Activated CD4-positive, alpha-beta T cell treated with anti-CD3 and anti-CD28 coated beads, Interleukin-2, Interleukin-6, amounts not matched to agents 100 ng/mL and 50 ng/mL, durations not matched to agents 16 hours and 8 hours (primary cell): ENCODE measurements at regions not wholly inside any gene's neighbourhood (a gene's known extent, or its start where the extent isn't known, plus 50 kb on each side); places are given as distances from the start of the nearest gene placed in this dataset.
"Not testable (repeated sequence)": the region's sequence is repeated elsewhere in the genome, so short reads cannot be mapped to it uniquely, and the experiment has no call there.

Source experiments
- DNase-seq: peaks from one replicate; pipeline ENCODE4 v3.0.0-alpha.2; 2020

DNA sequence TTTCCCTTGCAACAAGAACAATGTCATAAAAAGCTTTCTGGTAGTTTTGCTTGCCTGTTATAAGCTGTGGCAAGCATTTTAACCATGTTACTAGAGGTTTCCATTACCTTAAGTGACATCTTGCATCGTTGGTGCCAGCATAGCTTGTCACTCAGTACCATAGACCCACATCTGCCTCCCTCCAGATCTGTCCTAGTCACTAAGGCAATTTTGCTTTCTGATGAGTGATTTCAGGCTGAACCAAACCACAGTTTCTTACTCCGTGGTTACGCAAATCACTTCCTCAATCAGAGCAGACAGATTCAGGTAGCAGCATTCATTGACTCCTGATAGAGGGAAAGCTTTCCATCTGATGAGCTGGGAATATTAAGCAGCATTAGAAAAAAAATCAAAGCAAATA, 1057.5 kb upstream of the FAM98A start:
- DNase-seq: no peak

- no peak for DNase-seq
Observed at GRCh38 chr2:34652636-34653035, 1053.5 kb upstream of the FAM98A start.

- DNase-seq: no peak
Observed at GRCh38 chr2:34646901-34647300, 1047.8 kb upstream of the FAM98A start.

- DNase-seq: no peak
Observed at GRCh38 chr2:34632327-34632726, 1033.2 kb upstream of the FAM98A start.

DNA sequence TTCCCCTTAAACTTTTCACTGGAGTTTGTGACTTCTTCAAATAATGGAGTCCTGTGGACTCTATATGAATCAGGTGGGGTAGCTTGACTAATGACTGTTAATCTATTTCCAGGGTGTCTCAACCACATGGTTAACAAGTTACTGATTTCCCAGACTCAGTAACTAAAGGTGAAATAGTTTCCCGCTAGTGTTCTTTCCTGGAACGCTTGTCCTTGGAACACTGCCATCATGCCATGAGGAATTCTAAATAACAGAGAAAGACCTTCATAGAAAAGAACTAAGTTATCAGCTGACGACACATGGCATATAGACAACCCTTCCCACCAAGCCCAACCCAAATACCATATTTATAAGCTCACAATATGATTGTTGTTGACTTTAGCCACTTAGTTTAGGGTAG, 1027.9 kb upstream of the FAM98A start:
- no peak for DNase-seq

- DNase-seq: no peak
Observed at GRCh38 chr2:34604164-34604563, 1005.1 kb upstream of the FAM98A start.

- DNase-seq: no peak
Observed at GRCh38 chr2:34602262-34602661, 1003.2 kb upstream of the FAM98A start.

- no peak for DNase-seq
Observed at GRCh38 chr2:34601561-34601960, 1002.5 kb upstream of the FAM98A start.

DNA sequence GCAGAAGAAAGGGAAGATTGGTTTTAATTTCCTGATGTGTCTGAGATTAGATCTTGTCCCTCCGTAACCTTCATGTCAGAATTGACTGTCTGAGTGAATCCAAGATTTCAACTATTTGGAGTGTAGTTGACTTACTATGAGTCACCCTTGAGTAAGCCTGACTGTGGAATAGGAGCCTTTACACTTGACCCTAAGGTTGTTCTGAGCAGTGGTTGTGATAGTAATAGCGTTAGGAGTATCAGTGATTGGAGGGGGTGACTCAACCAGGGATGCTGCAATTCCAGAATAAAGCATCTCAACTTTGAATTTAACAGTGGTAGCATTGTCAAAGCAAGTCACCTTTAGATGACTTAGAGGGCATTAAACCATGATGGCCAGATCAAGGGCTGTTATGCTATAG, 979.5 kb upstream of the FAM98A start:
- DNase-seq: no peak

DNA sequence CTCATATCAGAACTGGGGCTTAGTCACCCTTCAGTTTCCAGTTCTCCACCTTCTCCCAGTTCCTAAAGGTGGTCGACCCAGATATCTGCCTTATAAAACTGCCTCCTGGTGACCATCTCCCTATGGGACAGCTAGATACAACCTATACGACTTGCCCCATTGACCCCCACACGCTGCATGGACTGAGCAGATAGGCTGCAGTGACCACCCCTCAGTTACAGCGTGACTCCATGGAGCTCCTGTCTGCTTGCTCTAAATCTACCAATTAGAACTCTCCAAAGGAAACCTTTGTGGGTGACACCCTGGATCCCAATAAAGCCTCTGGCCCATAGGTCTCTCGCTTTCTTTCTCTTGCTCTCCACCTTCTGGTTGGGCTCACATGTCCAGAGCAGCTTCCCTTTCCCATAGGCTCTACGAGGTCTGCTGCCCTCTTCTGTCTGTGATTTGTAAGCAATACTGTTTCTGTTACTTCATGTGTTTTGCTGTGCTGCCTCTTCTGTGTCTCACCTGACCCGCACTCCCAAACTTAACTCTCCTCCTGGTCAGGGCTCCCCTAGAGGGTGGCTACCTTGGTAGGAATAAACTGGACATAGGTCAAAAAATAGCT, 971.3 kb upstream of the FAM98A start:
- no peak for DNase-seq

DNA sequence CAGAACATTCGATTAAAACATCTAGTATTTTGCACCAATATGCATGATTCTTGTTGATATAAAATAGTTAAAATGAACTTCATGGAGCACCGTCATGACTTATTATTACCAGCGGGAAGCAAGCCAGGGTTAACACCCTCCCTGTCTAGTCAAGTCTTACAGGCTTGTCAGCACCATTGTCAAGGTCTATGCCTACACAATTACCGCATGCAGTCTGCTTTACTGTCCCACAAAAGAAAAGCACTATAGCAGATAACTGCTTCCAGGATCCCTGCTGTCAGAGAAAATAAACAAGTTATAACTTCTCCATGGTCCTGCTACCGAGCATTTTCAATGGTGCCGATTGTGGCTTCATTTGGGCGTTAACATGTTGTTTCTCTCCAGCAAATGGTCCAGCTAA, 968.0 kb upstream of the FAM98A start:
- no peak for DNase-seq

DNA sequence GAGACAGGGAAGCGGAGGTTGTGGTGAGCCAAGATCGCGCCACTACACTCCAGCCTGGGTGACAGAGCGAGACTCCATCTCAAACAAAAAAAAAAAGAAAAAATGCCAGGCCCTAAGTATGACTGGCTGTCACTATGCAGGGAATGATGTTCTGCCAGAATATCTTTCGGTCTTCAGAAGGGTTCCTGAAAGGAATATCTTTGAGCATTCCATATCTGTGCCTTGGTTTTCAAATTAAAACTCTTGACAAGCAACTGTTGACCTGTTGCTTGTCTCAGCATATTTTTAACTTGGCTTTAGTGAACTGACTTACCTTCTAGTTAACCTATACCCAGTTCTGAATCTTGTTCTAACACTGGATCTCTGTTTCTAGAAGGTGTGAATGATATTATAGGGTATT, 953.2 kb upstream of the FAM98A start:
- DNase-seq: no peak

DNA sequence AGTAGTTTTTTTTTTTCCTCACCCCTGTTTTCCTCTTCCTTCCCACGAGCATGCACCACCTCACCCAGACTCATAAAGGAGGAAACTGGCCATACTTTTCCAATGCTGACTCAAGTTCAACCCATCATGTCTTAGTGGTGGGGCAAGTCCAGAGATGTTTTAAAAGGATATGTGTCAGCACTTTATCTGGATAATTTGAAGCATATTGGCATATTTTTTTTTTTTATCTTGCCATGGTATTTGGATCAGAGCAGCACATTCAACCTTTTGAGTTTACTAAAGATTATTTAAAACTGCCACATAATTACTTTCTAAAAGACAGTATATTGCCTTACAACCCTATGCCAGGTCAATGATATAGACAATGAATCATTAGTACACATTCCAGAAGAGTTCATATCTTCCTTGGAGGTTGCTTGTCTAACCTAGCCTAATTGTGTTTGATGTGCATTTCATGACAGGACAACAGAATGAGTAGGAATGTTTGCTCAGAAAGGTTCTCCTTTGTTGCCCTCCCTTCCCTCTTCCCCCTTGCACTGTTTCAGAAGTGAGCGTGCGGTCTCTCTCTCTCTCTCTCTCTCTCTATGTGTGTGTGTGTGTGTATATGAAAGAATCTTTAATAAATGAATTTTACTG, 950.7 kb upstream of the FAM98A start:
- no peak for DNase-seq

DNA sequence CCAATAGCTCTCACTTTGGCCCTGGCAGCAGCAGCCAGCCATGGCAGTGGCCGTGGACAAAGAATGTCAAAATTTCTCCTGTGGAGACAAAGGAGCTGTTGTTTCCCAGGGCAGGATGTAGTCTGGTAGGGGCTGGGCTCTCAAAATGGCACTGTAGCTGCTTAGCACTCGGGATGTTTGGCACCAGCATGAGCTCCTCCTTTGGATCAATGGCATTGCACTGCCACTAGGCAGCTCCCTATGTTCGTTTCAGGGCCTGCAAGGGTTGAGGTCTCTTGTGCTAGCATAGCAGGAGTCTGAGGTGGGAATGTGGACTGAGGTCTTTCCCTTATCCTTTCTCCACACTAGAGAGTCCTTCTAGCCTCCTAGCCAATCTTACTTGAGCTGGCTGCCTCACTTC, 948.8 kb upstream of the FAM98A start:
- no peak for DNase-seq

DNA sequence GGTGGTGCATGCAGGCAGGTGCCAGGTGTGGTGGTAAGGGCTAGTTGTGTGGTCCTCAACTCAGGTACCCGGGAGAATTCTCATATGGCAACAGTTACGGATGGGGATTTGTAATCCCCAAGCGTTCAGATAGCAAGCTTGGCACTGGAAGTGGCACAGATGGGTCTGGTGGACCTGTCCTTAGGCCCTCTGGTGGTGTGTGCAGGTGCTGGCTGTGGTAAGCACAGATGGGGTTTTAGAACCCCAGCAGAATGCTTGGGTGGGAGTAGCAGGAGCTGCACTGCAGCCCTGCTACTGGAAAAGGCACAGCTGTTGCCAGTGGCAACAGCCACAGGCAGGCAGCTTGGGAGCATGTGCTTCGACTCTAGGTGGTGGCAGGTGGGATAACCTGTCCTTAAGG, 948.2 kb upstream of the FAM98A start:
- no peak for DNase-seq

- no peak for DNase-seq
Observed at GRCh38 chr2:34545486-34546136, 946.5 kb upstream of the FAM98A start.

DNA sequence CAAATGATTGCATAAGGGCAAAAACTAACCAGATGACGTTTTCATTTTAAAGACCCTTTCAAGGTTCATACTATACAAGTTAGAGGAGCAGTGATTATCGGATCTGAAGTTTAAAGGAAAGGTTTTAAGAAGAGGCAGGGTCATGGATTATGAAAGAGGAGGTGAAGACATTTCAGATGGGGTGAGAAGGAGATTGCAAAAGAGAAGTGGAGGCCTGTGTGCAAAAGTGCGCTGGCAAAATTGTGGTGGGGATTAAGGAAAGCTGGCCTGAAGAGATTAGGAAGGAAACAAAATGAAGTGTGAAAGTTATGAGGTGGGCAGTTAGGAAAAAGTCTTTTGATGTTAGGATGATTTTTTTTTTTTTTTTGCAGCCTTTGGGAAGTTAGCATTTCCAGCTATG, 935.7 kb upstream of the FAM98A start:
- no peak for DNase-seq

GRCh38 chr2:34534341-34534740, 935.2 kb upstream of the FAM98A start:
- DNase-seq: no peak

- DNase-seq: no peak
Observed at GRCh38 chr2:34533585-34534183, 934.6 kb upstream of the FAM98A start.

DNA sequence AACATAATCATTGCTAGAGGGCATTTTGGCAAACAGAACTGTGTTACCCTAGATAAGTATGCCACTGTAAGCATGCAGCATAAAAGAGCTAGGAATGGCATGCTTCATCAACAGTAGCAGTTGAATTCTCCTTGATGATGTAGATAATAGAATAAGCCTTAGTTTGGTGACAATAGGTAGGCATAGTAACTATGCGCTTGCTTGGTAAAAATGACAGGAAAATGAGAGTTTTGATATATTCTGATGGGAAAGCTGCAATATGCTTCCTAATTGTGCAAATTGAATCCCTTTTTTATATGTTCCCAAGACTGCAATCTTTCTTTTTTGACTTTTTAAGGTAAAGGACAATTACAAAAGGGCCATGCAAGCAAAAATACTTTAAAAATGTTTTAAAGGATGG, 930.9 kb upstream of the FAM98A start:
- no peak for DNase-seq

GRCh38 chr2:34523958-34524514, 924.9 kb upstream of the FAM98A start:
- no peak for DNase-seq

DNA sequence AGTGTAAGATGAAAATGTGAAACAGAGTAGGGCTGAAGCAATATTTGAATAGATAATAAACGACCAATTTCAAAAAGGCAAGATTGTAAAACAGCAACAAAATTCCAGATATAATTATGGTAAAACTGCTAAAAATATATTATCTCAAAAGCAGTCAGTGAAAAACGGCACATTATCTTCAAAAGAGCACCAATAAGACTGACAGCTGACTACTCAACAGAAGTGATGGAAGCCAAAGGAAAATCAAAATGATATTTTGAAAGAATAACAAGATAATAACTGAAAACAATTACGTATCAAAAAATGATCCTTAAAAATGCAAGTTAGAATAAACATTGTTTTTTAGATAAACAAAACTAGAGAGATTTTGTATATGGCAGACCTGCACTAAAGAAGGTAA, 920.6 kb upstream of the FAM98A start:
- no peak for DNase-seq

DNA sequence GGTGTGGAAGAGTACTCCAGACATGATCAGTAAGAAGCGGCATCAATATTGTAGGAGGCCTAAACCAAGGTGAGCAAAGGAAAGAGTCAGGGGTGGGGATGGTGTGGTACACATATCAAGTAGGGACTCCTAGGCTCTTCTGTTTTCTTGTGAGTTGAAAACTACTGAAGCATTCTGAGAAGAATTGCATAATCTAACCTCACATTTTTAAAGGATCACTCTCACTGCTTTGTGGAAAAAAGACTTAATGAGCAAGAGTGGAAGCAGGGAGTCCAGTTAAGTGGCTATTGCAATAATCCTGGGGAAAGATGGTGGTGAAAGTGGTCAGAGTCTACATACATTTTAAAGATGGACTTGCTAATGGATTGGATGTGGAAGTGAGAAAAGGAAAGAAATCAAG, 899.5 kb upstream of the FAM98A start:
- no peak for DNase-seq

DNA sequence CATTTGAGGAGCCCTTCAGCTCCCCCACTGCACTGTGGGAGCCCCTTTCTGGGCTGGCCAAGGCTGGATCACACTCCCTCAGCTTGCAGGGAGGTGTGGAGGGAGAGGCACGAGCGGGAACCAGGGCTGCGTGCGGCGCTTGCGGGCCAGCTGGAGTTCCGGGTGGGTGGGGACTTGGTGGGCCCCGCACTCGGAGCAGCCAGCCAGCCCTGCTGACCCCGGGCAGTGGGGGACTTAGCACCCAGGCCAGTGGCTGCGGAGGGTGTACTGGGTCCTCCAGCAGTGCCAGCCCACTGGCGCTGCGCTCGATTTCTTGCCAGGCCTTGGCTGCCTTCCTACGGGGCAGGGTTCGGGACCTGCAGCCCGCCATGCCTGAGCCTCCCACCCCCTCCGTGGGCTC, 895.1 kb upstream of the FAM98A start:
- DNase-seq: not testable (repeated sequence)
